IPS DF 4.7 (cell line): ENCODE measurements at regions not wholly inside any gene's neighbourhood (a gene's known extent, or its start where the extent isn't known, plus 50 kb on each side); places are given as distances from the start of the nearest gene placed in this dataset.
"Not testable (repeated sequence)": the region's sequence is repeated elsewhere in the genome, so short reads cannot be mapped to it uniquely, and the experiment has no call there.

Experiments
- DNase-seq: peaks from one replicate; pipeline ENCODE4 v3.0.0-alpha.2; 2013; ENCODE audit warnings: low spot score; ENCODE audit errors: extremely low read depth

DNA sequence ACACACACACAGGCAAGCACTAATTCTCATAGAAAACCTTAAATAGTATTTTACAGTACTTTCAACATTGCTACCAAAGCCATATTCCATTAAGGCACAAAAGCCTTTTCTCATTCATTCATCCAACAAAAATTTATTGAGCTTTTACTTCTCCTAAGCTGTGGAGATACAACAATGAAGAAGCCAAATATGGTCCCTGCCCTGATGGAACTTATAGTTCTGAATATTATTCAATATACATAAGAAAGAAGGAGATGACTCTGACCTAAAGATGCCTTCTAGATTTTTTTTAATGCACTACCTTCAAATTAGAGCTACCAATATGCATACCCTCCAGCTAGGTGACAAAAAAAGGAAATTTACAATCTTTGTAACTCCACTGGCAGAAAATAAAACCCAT, 90.0 kb upstream of the WDR44 start:
- no peak for DNase-seq

DNA sequence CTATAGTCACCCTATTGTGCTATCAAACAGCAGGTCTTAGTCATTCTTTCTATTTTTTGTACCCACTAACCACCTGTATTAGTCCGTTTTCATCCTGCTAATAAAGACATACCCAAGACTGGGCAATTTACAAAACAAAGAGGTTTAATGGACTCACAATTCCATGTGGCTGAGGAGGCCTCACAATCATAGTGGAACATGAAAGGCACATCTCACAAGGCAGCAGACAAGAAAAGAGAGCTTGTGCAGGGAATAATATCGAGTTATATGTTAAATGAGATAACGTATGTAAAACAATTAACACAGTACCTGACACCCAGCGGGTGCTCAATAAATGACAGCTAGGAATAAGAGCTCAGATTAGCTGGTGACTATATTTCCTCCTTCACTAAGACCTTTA, 88.1 kb upstream of the WDR44 start:
- no peak for DNase-seq

DNA sequence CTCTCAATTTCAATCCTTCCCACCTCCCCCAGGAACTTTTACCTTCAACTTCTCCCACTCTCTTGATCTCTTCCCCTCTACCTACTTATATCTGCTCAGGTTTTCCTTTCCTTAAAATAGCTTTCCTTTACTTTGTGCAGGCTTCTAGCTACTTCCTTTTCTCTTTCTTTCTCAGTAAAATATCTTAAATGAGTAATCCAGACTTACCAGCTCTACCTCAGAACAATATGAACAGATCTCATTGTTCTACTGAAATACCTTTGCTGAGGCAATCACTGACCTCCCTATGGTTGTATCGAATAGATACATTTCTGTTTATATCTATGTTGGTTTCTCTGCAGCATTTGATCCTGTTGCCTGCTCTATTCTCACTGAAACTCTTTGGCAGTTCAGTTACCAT, 86.7 kb upstream of the WDR44 start:
- DNase-seq, result no peak

DNA sequence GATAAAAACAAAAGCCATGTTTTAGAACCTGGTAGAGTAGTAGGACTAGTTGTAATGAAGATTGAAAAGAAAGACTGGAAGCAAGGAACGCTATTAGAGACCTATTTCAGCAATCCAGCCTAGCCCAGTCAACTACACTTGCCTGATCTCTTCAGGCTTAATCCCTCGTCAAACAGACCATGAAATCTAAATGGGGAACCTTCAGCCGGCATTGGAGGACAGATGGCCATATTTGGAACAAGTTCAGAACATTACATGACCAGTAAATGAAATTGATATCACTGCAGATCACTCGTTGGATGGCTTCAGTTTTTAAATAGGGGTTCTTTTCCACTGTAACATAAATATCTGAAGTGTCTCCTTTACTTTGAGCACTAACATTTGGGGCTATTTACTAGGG, 84.8 kb upstream of the WDR44 start:
- no peak for DNase-seq

DNA sequence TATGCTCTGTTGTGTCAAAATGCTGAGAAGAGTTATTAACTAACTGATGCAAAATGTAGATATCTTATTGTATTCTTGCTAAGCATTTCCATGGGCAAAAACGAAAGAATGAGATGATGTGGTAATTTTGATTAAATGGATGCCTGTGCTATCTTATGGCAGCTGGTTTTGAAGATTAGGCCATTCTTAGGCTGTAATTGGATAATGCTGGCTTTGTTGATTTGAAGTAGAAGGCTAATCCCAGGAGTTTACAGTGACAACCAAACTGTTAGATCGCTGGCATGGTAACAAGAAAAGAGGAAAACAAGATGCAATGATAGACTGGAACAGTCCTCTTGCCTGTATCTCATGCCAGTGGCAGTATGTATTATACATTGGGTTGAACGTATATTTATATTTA, 74.1 kb upstream of the WDR44 start:
- no peak for DNase-seq

DNA sequence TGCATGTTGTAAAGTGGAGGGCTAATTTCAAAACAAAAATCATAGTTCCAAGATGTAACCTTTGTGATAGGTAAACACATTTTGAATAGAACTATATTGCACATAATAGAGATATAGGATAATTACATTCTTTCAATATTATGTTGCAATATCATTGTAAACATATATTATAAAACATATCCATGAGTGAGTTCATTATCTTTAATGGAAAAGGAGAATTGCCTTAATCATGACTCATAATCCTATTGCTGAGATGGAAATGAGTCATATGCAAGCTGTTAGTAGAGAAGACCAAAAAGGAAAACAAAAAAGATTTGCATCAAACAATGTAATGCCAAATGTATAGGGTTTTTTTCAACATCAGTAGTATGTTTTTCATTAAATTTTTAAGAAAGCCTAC, 73.7 kb upstream of the WDR44 start:
- no peak for DNase-seq

DNA sequence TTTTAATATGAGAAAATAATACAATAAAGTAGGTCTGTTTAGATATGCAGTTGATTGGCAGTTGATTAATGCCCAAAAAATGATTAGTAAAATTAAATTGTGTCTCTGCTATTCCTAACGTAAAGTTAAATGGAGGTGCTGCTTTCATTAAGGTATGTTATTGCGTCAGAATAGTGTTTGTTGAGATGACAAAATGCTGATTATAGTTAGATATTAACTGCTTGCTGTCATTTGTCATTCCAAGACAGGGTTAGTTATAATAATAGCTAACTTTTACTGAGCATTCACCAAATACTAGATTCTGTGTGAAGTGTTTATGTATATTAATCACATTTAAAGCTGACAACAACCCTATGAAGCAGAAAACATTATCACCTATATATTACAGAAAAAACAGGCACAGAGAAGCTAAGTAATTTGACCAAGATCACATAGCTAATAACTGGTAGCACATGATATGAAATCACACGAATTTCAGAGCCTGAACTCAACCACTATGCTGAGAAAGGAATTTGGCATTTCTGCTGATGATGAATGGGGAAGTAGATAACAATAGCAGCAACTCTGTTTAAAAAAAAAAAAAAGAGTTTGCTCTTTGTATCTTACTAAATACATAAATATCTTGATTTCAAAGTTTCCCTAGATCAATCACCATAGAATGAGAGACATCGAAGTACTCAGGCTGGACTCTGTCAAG, 59.7 kb upstream of the WDR44 start:
- DNase-seq, result no peak

DNA sequence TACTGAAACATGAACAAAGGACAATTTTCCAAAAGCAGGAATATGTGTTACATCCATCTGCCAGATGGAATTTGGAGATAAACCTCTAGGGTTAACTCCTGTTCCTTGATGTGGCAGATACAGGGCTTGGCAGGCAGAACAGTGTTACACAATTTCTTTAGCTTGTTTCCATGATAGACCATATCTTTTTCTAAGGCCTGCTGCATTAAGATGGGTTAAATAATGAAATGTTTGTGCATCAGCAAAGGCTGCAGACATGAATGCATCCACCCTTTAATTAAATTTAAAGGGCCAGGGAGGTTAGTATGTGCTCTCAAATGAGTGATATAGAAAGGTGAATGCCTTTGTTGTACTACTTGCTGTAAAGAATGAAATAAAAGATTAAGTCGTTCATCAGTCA, 50.1 kb upstream of the WDR44 start:
- not testable (repeated sequence) for DNase-seq
